NCI-H1092 treated with DMSO at 0.1 percent for 48 hours (cell line): ENCODE measurements at regions not wholly inside any gene's neighbourhood (a gene's known extent, or its start where the extent isn't known, plus 50 kb on each side); places are given as distances from the start of the nearest gene placed in this dataset.

ENCODE experiments used
- DNase-seq: peaks from one replicate; lab custom pipeline; 2025; lab: John Stamatoyannopoulos, UW

DNA sequence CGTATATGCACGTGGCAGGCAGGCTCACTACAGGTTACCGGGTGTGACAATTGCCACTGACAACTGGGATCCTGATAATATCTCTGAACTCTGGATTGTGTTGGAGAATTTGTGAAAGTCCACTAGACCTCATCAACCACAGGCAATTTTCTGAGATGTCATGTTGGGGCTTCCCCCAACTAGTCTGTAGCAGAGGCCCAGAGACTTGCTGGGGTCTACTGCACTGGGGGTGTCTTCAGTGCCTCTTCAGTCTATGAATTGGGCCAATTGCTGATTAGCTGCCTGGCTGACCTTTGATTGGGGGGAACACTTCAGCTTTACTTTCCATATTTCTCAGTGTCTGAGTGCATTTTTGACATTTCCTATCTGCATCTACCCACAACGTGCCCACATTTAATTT lies 201.5 kb downstream of the MTX2 start:
- no peak for DNase-seq

DNA sequence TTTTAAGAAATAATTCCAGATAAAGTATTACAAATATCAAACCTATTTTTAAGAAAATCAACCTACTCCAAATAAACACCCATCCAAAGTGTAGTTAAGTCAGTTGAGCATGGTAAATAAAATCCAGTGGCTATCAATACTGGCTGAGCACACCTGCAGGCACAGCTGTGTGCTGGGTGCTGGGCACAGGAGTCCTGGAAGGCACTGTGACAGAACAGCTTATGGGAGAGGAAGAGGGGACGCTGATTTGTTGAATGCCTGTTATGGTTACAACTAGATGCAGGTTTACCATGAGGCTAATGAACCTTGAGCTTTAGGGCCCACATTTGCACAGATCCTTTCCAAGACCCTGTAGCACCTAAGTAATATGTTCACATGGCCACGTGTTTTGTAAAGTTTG lies 202.7 kb downstream of the MTX2 start:
- no peak for DNase-seq

DNA sequence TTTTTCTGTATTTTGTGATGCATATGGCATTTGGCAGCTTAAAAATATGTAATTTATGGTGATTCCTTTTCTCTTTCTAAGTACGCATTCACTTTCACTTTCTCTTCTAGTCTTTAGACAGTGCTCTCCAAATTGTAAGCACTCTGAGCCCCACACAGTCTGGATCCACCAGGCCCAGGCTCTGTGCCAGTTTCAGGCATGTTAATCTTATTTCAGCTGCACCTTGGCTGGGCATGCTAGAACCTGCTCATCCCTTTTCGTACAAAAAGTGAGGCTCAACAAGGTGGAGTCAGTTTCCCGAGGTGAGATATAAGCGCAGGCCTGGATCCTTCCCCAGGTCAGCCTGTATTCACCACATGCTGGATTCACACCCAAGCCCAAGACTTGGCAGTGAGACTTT lies 203.9 kb downstream of the MTX2 start:
- DNase-seq, result no peak

DNA sequence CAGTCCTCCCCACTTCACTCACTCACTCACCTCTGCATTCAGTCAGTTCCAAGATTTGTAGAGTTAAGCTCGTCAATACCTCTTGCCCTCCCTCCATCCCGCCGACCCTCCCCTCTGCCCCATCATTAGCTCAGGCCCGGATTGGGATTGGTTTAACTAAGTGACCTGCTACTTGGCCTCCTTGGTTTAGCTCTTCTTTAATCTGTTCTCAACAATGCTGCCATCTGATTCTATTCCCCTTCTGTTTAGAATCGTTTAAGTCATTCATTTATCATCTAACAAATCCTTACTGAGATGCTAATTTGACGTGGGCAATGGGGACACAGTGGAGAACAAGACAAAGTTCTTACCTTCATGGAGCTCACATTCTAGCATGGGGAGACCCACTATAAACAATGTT lies 204.6 kb downstream of the MTX2 start:
- no peak for DNase-seq

DNA sequence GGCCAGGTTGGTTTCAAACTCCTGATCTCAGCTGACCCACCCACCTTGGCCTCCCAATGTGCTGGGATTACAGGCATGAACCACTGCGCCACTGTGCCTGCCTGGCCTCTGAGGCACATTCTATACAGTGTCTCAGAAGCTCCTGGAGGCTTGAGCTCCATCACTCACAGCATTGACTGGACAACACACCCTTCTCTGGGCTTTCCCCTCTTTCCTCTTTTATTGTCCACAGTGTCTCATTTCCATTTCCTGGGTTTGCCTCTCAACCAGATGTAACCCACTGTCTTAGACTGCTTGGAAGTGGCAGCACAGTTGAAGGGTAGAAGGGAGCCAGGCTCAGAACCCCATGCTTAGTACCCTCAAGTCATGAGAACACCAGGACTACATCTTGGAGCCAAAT lies 208.1 kb downstream of the MTX2 start:
- no peak for DNase-seq

DNA sequence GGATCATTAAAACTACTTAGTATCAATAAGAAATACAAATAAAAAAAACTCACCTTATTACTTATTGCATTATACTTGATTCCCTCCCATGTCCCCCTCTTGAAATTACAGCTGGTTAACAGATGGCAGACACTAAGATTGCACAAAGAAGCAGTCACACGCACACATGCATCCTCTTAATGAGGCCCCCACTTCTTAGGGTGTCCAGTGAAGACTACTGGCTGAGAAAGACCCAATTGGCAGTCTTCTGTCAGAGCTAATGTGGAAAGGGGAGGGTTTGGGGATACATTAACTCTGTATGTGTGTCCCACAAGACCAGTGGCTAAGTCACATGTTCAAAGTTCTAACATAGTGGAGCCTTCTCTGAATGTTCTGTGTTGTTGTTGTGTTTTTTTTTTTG lies 210.7 kb downstream of the MTX2 start:
- DNase-seq, result no peak

GRCh38 chr2:176482107-176482506 lies 212.9 kb downstream of the MTX2 start:
- no peak for DNase-seq

DNA sequence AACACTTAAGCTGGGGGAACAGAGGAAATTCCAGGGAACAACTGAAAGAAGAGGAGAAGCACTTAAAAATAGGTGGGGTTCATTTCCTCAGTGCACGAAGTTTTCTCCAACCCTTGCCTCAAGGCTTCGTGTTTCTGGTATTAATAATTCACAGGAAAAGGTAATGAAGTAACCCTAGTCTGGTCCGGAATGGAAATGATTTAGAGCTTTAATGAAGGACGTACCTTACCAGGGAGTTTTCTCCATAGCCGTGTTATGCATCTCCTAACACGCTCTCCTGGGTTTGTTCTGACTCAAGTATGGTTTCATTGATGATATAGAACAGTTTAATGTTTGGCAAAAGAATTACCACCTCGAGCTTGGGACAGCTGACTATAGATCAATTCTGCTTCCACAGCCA lies 214.2 kb downstream of the MTX2 start:
- DNase-seq, result no peak

DNA sequence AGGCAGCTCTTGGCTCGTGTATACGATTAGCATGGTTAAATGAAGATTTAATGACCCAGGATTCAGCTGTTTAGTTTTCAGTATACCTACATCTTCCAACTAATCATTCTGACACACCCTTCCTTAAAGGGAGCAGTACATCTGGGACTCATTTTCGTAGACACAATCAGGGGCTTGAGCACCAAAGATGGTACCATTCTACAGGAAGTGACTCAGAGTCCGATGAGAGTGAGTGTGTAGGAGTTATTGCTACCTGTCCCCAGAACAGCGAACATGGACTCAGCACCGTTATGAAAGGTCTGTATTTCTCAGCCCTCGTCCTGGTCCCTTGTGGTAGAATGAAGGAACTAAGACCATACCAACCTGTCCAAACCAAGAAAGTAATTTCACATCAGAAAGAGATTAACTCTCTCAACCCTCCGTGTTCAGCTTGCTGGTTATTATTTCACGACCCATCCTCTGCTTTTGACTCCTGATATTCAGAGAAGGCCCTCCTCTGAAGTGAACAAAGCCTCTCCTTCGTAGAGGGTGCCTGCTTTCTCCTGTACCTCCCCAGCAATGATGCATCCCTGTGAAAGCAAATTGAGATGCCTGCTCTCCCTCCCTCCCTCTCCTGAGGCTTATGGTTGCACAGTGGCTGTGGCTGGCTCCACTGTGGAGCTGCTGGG lies 214.8 kb downstream of the MTX2 start:
- no peak for DNase-seq

DNA sequence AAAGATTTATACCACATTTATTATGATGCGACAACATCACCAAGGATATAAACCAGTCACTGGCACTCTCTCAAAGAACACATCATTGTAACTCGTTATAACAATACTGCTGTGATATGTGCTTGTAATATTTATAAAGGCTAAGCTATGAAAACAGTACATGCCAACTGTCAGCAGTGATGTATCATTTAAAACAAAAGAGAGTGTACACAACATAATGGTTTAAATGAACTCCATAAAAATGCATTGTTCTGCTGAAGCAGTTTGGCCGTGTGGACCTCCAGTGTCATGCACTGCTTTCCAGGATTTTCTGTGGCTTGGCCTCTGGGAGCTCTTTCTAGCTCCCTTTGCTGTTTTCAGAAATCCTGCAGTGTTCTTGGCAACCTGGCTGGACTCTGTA lies 215.6 kb downstream of the MTX2 start:
- no peak for DNase-seq

DNA sequence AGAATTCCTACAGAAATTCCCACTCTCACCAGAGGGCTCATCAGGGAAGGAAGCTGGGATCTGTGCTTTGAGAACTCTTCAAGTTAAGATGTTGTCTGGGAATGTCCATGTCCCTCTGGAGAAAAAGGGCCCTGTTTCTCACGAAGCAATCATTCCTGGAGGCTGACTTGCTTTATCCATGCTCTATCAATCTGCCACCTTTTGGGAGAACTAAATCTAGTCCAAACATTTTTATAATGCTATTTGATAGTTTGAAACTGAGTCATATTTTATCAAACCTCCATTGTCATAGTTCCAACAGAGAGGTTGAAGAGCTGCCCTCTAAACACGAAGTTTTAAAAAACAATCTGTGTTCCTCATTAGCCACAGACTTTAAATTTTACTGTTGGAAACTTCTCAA lies 219.2 kb downstream of the MTX2 start:
- DNase-seq, result no peak

- no peak for DNase-seq
Measured at GRCh38 chr2:176490061-176490861, 221.0 kb downstream of the MTX2 start.

- no peak for DNase-seq
Measured at GRCh38 chr2:176491172-176491904, 222.1 kb downstream of the MTX2 start.

DNA sequence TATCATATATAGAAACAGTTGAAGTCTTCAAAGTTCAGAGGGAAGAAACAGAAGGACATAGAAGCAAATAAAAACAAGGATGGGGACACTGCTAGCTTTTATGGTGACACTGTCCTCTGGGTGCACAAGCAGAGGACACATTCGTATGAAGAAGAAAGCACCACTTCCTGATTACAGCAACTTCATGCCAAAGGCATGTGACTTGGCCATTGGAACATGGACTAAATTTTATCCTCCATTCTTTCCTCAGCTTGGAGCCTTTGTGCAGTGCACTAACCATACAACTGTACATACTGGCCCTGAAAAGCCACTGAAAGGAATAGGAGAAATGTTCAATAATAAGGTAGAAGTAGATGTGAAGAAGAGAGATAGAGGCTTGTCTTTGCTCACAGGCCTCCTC lies 223.3 kb downstream of the MTX2 start:
- no peak for DNase-seq

GRCh38 chr2:176493226-176493825 lies 224.1 kb downstream of the MTX2 start:
- no peak for DNase-seq

GRCh38 chr2:176493909-176494308 lies 224.7 kb downstream of the MTX2 start:
- DNase-seq, result no peak

DNA sequence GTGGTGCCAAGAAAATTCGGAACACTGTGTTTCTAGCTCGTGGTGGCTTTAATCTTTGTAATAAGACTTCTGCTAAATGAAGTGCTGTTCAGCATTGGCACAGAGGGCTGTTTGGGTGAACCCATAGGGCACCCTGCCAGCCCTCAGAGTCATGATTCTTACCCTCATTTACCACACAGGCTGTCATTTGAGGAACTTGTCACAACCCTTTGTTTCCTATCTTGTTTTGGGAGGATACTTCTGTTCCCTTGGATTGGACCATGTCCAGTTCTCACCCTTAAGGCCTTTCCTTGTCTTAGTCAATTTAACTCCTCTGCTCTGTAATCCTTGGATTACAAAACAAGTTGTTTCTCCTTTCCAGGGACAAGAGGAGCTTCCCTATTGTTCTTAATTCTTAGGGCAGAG lies 225.7 kb downstream of the MTX2 start:
- no peak for DNase-seq

DNA sequence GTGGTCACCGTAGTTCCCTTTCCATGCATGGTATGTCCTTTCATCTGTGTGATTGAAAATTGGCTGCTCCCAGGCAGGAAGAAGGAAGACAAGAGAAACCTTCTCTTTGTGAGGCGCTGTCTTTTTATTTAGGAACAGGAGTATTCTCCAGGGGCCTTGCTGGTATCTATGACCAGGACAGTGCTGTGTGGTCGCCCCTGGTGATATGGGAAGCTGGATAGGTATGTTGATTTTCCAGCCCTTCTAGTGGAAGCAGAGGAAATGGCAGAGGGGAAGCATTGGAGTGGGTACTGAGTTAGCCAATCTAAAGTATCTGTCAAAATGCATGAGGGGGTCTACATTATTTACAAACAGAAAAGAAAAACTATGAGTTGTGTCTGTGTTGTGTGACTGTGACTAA lies 226.6 kb downstream of the MTX2 start:
- DNase-seq, result no peak

- DNase-seq, result no peak
Measured at GRCh38 chr2:176496761-176497160, 227.5 kb downstream of the MTX2 start.

DNA sequence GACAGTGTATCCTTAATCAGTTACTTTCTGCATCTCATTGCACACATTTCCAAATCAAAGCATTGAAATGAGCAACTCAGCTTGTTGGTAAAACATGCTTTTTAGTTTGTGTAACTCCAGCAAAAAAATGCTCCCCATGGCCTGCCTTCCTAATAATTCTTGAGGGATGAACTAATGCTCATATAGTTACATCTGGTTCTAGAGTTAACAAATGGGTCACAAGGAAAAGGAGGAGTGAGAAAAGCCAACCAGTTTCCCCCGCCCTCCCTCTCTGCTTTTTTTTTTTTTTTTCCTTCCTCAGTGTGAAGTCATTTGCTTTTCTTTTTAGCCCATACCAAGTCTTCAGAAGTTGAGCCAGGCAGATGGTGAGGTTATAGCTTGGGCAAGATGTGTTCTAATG lies 231.7 kb downstream of the MTX2 start:
- DNase-seq, result no peak

DNA sequence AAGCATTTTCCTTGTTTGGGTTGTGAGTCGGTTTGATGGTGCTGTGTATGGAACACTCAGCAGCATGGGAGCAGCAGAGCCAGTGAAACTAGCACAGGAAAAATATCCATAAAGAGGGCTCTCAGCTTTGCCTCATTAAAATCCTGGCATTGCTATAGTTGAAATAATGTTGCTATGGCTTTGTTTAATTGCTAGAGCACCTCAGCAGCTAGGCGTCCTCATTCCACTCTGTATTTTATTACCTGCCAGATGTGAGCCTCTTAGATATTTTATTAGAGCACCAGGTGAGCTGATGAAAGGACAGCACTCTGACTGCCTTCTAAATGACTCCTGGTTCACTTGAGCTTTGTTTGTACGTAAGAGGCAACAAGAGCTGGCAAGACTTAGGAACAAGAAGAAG lies 232.4 kb downstream of the MTX2 start:
- DNase-seq, result peak; percentile 42

DNA sequence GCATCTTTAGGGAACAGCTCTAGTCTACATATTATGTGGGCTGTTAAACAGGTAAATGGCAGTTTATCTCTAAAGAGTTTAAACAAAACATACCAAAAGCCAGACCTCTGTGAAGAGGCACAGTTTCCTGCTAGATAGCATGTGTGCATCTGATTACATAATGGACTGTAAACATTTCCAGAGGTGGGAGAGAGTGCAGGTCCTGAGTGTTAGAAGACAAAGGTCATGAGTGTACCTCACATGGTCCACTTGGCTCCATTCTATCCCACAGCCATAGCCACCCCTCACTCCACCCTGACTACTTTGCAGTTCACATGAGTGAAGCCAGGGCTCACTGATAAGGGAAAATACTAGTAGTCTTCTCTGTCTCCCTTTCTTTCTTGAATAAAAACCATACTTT lies 233.4 kb downstream of the MTX2 start:
- no peak for DNase-seq

GRCh38 chr2:176503776-176504175 lies 234.5 kb downstream of the MTX2 start:
- DNase-seq, result no peak
